Hematopoietic multipotent progenitor cell treated with erythropoietin and hydrocortisone succinate and interleukin-3 and kit ligand, for 17 days (in vitro differentiated cells): ENCODE measurements at regions not wholly inside any gene's neighbourhood (a gene's known extent, or its start where the extent isn't known, plus 50 kb on each side); places are given as distances from the start of the nearest gene placed in this dataset.

Experiments
- DNase-seq: peaks from one replicate; pipeline ENCODE4 v3.0.0-alpha.2; 2015; ENCODE audit warnings: low spot score

DNA sequence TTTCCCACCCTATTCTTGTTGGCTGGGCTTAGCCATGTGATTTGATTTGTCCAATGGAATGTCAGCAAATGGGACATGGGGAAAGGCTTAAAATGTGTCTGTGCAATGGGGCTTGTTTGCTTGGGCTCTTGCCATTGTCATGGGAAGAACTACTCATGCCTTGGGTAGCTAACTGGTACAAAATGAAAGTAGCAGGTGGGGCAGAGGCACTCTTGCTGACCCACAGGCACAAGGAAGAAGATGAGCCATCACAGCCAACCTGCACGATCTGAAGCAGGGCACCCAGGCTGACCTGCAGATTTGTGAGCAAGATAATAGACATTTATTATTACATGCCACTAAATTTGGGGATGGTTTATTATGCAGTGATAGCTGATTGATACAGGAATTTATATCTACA is 305.9 kb upstream of the CAMK1G start:
- DNase-seq = no peak

DNA sequence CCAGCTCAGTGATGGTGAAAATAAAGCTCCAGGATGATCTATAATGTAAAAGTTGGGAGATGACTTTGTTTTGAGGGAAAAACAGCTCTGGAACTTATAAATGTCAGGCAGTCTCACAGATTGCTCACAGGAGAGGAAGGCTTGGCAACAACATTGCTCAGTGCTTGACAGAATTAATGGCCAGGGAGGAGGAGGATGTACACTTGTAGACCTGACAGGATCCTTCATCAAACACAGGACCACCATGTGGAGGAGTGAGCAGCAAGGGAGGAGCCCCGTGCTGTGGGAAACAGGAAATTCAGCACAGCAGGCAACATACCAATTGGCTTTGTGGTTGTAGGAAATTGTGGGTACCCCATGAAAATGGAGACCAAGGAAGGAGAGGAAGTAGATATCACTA is 291.8 kb upstream of the CAMK1G start:
- no peak for DNase-seq

DNA sequence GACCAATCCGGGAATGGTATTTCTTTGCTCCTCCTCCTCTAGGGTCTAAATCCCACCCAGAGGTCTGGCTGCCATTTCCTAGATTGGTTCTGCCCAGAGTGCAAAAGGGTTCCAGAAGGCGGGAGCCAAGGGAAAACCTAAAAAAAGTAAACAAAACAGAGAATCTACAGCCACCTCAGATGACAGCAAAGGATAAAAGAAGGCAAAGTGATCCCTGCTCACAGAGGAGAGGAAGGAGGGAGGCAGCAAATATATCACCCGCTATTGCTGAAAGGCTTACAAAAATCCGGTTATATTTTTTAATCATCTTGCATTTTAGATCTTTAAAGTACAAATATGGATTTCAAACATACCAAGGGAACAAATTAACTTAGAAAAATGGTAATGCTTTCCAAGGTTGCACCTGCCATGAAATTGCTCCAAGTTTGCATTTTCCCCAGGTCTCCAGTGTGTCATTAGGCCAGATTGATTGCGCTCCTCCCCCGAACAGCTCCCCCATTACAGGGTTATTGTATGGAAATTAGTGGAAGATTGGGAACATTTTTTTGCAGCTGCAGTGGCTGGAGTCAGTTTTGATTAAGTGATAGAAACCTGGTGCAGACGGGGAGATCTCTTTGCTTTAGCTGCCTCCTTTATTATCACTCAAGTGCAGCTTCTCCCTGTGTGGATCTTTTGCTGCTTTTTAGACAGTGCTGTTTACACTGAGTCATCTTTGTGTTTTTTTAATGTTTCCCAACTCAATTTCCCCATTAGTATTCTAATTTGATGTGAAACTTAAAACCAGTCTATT is 280.5 kb upstream of the CAMK1G start:
- DNase-seq = no peak

DNA sequence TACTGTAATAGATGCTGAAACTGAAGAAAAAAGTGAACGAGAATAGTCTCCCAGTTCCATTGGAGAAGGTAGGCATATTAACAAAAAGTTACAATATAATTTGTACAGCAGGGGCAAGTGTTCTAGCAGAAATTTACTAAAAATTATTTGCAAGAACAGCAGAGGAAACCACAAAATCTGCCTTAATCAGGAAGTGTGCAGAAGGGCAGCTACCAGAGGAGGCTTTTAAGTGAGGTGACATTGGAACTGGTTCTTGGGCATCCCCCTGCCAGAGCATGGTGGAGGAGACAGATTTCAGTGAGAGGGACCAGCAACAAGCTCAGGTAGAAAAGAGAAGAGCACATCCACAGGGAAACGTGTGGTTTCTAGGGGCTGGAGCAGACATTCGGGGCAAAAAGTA is 279.3 kb upstream of the CAMK1G start:
- no peak for DNase-seq

DNA sequence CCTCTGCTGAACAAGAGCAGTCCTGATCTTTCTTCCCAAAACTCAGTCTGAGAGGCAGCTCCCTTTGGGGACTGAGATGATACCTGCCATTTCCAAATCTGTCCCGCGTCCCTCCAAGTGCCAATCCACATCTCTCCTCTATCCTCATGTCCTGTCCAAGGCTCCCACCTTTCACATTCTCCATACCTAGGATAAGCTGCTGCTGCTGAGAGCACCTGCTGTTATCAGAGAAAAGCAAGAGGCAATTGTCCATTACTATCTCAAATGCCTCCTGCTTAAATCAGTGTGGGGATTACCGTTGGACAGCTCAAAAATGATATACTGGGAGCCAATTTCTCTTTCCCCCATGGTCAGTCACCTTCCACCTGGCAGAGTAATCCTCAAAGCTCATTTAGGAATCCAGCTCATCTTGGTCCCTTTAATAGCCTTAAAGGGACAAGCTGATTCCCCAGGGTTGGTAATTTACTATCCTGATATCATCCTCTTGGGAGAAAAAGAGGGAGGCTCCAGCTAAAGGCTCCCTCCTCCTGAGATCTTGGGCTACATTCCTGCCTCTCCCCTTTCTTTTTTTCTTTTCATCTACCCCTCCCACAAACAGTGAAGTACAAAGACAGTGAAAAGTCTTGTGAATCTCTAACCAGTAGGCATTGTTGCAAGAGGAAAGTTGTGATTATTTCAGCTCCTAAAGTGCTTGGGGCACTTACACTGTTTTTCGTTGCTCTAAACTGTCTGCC is 278.1 kb upstream of the CAMK1G start:
- no peak for DNase-seq

DNA sequence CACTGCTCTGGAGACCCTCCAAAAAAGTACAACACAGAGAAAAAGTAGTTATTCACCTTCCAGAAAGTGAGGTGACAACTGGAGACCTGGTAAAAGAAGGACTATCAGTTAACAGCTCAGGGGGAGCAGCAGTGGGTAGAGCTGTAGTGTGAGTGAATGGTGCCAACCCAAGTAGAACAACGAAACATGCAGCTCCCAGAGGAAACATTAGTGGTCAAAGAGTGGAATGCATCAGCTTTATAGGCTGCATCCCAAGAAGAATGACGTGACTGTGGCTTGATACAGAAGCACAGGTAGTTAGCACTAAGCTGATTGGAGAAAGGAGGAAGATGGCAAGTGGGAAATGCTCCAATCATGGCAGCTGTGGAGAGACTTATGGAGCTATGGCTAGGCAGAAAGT is 275.7 kb upstream of the CAMK1G start:
- no peak for DNase-seq

DNA sequence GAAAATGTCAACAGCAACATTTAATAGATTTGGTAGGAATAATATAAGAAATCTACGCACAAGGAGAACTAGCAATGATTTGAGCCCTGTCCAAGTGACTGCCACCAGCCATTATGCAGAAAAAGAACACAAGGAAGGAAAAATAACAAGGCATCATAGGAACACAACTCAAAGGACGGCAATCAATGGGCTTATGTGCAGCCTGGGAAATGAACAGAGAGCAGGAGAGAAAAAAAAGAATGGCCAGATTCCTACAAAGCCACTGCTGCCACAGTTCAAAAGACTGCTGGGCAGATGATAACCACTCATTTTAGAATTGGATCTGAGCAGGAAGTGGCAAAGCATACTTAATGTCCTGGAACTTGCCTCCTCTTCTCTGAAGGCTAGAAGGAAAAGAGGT is 274.3 kb upstream of the CAMK1G start:
- DNase-seq = no peak

DNA sequence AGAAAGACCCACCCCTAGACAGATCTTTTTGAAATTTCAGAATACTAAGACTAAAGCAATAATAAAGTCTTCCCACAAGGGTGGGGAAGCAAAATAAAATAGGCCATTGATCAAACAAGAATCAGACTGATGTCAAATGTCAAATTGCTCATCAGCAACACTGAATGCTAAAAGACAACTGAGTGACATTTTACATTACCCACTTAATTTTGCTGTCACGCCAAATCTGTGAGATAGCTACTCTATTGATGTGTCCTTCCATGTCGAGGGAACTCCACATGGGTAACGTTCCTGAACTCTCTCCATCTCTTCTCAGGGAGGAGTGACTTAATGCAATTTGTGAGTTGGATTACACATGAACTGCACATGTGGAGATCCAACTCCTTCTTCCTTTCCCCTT is 271.7 kb upstream of the CAMK1G start:
- no peak for DNase-seq

DNA sequence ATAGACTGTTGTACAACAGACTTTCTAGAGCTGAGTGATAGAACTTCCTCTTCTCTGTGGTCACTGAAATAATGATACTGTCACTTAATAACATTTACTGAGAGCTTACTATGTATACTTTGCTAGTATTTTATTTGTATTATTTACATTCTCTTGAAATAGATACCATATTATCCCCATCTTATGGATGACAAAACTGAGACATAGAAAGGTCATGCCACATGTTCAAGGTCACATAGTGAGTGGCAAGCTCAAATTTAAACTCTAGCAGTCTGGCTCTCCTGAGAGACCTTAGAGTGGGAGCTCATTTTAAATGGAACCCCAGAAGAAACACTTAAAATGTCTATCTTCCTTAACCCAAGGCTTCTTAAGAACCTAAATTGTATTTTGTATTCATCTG is 266.6 kb upstream of the CAMK1G start:
- no peak for DNase-seq

DNA sequence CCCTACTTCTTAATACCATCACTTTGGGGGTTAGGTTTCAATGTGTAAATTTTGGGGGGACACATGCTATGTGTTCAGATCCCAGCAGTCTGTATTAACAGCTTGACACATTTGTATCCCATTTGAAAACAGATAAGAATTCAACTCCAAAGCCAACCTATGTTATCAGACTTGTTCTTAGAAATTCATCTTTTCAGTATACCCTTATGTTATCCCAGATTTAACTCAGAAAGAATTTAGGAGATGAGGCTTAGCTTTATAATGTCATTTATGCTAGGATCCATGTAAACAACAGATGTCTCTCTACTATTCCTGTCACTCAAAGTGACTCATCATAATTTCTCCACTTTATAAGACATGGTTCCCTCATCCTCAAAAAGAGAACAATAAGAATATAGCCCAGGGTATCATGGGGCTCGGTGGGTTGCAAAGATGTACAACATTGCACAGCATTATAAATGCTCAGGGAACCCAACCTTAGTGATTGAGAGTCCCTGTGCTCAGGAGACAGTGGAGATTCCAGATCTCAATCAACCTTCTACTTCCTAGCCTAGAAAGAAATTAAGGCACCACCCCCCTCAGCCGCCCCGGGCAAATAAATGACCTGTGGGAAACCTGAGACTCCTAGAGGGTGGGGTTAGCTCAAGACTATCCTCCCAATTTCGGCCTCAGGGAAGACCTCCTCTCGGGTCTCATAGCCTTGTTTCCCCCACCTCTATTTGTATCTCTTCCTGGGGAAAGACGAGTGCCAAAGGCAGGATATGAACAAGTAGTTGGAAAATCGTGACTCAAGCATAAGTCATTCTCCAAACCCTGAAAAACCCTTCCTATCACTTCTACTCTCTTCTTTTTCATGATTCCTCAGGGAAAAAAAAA is 265.1 kb upstream of the CAMK1G start:
- no peak for DNase-seq

DNA sequence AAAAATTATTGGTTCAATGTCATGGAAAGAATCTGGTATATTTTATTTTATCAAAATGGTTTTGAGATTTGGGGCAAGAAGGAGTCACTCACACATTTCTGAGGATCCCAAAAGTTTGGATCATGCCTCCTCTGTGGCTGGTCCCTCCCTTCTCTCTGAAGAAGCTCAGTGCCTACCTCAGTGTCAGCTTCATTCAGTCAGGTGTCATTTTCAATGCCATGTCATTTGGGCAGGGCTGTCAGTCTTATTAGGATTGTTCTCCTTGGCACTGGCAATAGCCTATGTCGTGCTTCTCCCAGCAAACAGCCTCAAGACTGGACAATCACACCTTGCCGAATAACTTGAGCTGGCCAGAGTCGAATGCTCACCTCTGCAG is 264.5 kb upstream of the CAMK1G start:
- DNase-seq = no peak

DNA sequence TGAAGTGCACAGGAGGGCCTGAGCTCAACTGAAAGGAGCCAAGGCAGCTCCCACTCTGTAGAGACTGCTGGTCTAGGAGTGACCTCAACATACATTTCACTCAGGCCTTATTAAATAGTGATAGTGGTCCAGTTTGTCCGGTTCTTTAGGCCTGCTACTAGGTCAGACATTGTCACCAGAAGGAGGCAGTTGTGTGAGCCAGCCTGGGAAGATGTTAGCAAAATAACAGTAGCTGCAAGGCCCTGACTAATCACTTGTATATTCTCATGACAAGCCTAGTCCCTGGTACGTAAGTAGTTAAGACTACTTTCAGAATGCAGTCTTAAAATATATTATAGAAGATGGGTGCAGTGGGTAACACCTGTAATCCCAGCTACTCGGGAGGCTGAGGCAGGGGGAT is 264.0 kb upstream of the CAMK1G start:
- no peak for DNase-seq

DNA sequence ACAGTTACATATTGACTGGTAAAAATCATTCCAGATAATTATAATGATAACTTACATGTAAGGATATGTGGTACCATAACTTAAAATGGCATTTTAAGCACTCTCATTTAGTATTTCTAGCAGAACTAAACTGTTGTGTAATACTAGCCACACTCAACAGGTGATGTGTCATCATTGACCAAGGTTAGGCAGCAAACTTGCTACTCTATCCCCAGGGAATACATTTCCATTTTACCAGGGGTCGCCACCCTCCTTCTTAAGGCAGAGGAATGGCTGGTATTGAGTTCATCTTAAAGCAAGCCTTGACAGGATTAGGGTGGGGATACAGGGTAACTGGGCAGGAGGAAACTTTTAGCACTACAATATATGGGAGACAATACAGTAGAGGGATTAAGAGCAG is 259.8 kb upstream of the CAMK1G start:
- DNase-seq = no peak

DNA sequence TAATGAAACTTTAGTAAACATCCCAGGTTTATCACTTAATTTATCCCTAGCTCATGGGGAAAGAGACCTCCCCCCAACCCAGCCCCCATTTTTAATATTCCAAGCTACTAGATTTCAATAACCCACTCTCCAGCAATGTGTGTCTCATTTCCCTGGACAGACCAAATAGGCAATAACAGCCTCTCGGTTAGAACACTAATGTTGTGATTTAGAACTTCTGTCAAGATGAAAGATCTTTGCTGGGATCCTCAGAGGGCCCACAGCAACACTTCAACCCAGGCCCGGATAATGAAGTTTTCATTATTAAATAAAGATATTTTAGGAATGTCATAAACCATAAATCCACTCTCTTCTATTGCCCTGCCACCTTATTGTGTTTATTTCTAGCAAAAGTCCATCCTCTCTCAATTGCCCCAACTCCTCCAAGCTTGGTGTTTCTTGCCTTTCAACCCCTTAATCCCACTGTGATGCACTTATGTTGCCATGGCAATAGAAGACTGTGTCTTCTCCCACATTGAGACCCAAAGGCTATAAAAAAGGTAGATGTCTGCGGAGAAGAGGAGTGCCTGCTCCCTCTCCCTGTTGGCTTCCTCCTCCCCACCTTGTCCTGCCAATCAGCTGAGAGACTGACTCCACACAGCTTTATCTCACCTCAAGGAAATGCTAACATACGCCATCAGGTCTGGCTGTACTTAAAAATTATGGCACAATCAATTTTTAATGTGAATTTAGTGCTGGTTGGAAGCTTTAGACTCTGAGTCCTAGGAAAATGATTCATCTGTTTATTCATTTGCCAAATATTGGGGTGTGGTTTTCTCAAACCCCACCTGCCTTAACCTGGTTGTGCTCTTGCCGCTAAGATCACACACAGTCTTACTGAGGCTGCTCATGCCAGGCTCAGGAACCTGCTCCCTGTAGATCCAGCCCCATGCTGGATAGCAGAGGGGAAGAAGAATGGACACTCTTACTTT is 258.3 kb upstream of the CAMK1G start:
- no peak for DNase-seq

DNA sequence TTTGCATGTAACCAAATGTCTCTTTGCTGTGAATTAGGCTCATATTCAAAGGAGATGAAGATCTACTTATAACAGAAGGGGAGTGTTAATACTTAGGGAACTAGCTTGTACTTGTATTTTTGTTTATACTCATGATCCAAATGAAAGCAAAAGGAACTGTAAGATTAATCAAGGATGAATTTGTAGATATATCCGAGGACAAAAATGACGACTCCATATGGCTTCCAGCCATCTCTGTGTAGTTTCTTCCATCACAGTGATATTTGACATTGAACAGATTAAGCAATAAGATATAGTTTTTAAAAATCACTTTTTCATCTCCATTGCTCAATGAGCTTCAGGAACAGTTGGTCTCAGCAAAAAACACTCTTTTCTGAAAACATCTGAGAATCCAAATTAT is 257.4 kb upstream of the CAMK1G start:
- no peak for DNase-seq

DNA sequence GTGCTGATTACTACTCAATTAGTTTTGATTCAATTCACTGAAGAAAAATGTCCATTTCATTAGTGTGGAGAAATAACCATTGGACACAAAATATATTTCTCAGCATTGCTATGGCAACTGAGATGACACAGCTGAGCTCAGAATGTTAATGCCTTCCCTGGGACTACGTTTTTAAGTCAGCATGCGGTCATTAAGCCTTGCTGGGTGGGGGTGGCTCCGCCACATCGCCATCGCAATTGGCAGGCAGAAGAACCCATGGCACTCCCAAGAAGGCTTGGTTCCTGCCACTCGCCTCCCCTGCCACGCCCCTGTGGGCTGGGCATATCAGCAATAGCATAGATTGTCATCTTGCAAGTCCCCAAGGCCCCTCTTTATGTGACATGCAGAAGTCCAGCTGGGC is 256.7 kb upstream of the CAMK1G start:
- DNase-seq = no peak

DNA sequence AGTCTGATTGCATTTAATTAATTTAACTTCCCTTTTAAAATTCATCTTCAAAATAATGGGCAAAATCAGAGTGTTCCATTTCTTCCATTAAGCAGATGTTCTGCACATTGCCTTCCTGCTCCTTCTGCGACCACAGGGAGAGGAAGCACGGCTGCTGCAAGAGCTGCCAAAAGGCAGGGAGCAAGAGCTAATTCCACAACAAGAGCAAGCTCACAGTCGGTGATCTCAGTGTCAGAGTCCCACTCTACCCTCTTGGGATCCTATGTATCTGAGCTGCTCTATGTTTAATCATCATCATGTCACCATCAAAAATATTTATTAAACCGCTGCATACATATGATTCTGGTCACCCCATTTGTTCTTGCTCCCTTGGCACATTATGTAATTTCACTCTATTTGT is 255.3 kb upstream of the CAMK1G start:
- no peak for DNase-seq

DNA sequence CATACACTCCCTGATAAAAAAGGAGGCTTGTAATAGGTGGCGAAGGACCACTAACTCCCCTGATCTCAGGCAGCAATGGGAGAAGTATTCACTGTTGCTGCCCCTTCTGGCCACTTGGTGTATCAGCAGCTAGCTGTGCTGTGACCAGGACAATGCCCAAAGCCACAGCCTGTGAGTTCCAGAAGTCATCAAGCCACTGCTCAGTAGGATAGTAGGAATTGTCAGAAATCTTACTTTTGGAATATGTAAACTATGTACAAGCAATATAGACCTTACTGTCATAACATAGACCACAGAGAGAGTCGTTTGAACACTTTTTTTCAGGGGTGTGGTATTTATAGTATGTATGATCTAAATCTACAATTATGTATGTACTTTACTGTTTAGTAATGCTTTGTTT is 248.3 kb upstream of the CAMK1G start:
- no peak for DNase-seq

DNA sequence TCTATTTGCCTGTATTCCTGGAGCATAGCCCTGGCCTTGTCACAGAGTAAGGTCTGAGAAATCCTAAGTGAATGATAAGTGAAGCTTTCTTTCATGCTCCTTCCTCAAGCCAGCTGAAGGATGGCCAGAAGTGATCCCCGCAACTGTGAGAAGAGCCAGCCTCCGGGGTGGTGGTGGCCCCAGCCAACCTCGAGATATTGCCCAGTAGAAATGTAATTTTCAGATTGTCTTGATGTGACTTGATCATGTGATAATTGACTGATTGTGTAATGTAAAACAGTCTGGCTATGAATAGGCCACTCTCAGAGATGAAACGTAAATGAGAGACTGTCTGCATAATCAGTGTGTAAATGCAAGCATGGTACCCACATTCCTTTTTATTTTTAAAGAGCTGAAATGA is 242.4 kb upstream of the CAMK1G start:
- no peak for DNase-seq

DNA sequence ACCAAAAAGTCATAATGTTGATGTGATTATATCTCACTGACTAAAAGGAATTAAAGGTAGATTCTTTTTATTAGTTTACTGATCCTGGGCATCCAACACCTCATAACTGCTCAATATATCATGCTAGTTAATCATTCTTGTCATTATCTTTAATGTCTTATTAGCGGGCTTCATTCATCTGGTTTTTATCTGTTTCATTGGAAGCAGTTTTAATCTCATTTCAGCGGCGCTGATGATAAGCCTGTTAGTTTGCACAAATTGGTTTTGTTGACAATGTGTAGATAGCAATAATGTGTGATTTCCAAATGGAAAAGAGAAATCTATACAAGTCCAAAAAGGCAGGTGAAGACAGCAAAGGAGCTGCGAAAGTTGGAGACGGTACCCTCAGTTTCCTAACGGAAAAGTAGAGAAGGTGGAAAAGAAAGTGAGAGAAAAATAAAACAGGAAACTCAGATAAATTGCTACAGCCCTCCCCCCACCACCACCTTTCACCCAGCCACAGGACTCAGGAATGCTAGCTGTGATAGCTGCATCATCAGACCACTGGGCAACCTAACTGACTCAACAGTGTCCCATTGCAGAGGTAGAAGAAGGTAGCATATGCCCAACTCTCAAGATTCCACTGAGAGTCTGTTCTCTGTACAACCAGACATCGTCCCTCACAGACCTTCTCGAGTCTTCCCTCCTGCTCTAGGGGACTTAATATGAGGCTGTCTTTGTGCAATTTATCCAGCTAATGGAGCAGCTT is 241.7 kb upstream of the CAMK1G start:
- no peak for DNase-seq
